Progenitor cell of endocrine pancreas (in vitro differentiated cells): ENCODE measurements at regions not wholly inside any gene's neighbourhood (a gene's known extent, or its start where the extent isn't known, plus 50 kb on each side); places are given as distances from the start of the nearest gene placed in this dataset.
"Not testable (repeated sequence)": the region's sequence is repeated elsewhere in the genome, so short reads cannot be mapped to it uniquely, and the experiment has no call there.

Experiments used
- DNase-seq: peaks from one replicate; pipeline ENCODE4 v3.0.0; 2021; ENCODE audit warnings: low spot score; ENCODE audit not compliant: unreplicated experiment
- H3K27ac Mint-ChIP-seq: 2 replicates; pipeline ENCODE4 v1.8.0; 2021; ENCODE audit warnings: mild to moderate bottlenecking, moderate library complexity, mixed read lengths
- H3K27me3 Mint-ChIP-seq: 2 replicates; pipeline ENCODE4 v1.8.0; 2021; ENCODE audit warnings: mixed read lengths
- H3K36me3 Mint-ChIP-seq: 2 replicates; pipeline ENCODE4 v1.8.0; 2022; ENCODE audit warnings: mixed read lengths; ENCODE audit not compliant: insufficient read depth
- H3K4me1 Mint-ChIP-seq: 2 replicates; pipeline ENCODE4 v1.8.0; 2021; ENCODE audit warnings: low read depth, mixed read lengths
- H3K4me3 Mint-ChIP-seq: 2 replicates; pipeline ENCODE4 v1.8.0; 2021; ENCODE audit warnings: low read depth, mild to moderate bottlenecking, moderate library complexity, mixed read lengths
- H3K9me3 Mint-ChIP-seq: 2 replicates; pipeline ENCODE4 v1.8.0; 2021; ENCODE audit warnings: low read depth, mixed read lengths
- TF ChIP-seq, protein P1 (sequence below): fragments of 200-600 bp; sonication (generic); IDR thresholded peaks from one replicate; pipeline ENCODE4 v1.5.0; 2021; ENCODE audit warnings: antibody characterized with exemption, mild to moderate bottlenecking; ENCODE audit not compliant: unreplicated experiment

GRCh38 chr2:15820927-15821326 lies 119.4 kb upstream of the MYCN start:
- H3K4me3 Mint-ChIP-seq, result no peak overlapping the region
- peaks cover 28% of the 10 kb centered on the region for H3K4me1 Mint-ChIP-seq
- no peaks in the 10 kb centered on the region for H3K9me3 Mint-ChIP-seq
- H3K27ac Mint-ChIP-seq, result no peak overlapping the region
- TF ChIP-seq, protein P1, sequence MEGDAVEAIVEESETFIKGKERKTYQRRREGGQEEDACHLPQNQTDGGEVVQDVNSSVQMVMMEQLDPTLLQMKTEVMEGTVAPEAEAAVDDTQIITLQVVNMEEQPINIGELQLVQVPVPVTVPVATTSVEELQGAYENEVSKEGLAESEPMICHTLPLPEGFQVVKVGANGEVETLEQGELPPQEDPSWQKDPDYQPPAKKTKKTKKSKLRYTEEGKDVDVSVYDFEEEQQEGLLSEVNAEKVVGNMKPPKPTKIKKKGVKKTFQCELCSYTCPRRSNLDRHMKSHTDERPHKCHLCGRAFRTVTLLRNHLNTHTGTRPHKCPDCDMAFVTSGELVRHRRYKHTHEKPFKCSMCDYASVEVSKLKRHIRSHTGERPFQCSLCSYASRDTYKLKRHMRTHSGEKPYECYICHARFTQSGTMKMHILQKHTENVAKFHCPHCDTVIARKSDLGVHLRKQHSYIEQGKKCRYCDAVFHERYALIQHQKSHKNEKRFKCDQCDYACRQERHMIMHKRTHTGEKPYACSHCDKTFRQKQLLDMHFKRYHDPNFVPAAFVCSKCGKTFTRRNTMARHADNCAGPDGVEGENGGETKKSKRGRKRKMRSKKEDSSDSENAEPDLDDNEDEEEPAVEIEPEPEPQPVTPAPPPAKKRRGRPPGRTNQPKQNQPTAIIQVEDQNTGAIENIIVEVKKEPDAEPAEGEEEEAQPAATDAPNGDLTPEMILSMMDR, result no peak
- no peaks in the 10 kb centered on the region for H3K36me3 Mint-ChIP-seq
- H3K27me3 Mint-ChIP-seq, result peaks cover 10% of the 10 kb centered on the region
- no peak for DNase-seq

DNA sequence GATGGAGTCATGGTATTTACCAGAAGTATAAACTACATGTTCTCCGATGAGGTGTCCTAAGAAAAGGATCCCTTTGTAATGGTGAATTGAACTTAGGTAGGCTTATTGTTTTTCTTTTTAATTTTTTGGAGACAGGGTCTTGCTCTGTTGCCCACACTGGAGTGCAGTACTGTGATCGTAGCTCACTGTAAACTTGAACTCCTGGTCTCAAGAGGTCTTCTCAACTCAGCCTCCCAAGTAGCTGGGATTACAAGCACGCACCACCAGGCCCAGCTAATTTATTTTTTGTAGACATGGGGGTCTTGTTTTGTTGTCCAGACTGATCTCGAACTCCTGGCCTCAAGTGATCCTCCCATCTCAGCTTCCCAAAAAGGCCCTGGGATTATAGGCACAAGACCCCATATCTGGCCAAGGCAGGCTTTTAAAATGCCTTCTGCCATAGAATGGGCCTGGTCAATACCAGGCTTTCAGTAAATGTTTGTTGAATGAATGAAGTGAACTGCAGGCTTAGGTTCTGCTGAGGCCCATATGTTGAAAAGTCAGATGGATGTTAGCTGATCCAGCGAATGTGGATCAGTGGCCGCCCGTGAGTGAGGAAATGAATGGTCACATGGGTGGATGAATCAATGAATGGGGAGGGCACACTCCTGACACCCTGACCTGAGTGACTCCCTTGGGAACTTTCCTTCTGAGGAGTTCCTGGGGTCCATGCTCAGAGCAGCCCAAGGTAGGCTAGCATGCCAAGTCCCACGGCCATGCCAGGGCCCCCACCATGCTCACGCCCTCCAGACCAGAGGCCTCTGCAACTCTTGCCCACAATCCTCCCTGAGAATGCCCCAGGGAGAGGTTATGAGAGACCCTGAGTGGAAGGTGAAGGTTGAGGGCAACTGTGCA lies 118.0 kb upstream of the MYCN start:
- Mint-ChIP-seq H3K9me3 (no peaks in the 10 kb centered on the region), H3K27ac (no peak overlapping the region), H3K4me3 (no peak overlapping the region), H3K27me3 (peaks cover 5% of the 10 kb centered on the region), H3K36me3 (no peaks in the 10 kb centered on the region), H3K4me1 (peaks cover 28% of the 10 kb centered on the region)
- TF ChIP-seq, protein P1, result no peak
- no peak for DNase-seq

- Mint-ChIP-seq H3K4me3 (no peak overlapping the region), H3K27ac (no peak overlapping the region), H3K4me1 (peaks cover 21% of the 10 kb centered on the region), H3K36me3 (no peaks in the 10 kb centered on the region), H3K27me3 (peaks cover 5% of the 10 kb centered on the region), H3K9me3 (no peaks in the 10 kb centered on the region)
- TF ChIP-seq, protein P1, result no peak
- no peak for DNase-seq
Observed at GRCh38 chr2:15823459-15824396, 116.6 kb upstream of the MYCN start.

DNA sequence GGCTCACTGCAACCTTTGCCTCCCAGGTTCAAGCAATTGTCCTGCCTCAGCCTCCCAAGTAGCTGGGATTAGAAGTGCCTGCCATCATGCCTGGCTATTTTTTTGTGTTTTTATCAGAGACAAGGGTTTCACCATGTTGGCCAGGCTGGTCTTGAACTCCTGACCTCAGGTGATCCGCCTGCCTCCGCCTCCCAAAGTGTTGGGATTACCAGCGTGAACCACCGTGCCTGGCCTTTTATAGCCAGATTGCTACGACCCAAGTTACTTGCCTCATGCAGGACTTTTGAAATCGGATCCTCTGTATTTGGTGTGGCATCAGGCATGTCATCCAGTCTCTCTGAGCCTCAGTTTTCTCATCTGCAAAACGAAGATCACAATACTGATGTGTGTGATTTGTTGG lies 115.9 kb upstream of the MYCN start:
- DNase-seq, H3K36me3 Mint-ChIP-seq, H3K27me3 Mint-ChIP-seq, H3K27ac Mint-ChIP-seq, H3K4me3 Mint-ChIP-seq, H3K9me3 Mint-ChIP-seq: not testable (repeated sequence)
- peaks cover 15% of the 10 kb centered on the region for H3K4me1 Mint-ChIP-seq

GRCh38 chr2:15825276-15825980 lies 114.9 kb upstream of the MYCN start:
- no peaks in the 10 kb centered on the region for H3K36me3 Mint-ChIP-seq
- H3K9me3 Mint-ChIP-seq, result no peaks in the 10 kb centered on the region
- no peak overlapping the region for H3K27ac Mint-ChIP-seq
- no peak overlapping the region for H3K4me3 Mint-ChIP-seq
- DNase-seq, result no peak
- TF ChIP-seq, protein P1, result no peak
- peaks cover 5% of the 10 kb centered on the region for H3K27me3 Mint-ChIP-seq
- peaks cover 6% of the 10 kb centered on the region for H3K4me1 Mint-ChIP-seq
